Peyer's patch (tissue), 4 donors: ENCODE measurements at regions not wholly inside any gene's neighbourhood (a gene's known extent, or its start where the extent isn't known, plus 50 kb on each side); places are given as distances from the start of the nearest gene placed in this dataset.
A peak's percentile ranks its signal among the peaks of the same experiment; 100 is the strongest.

Experiments used
- DNase-seq, 3 donors: peaks; one replicate each; pipeline ENCODE4 v3.0.0-alpha.2; 2017 to 2019
- H3K27ac ChIP-seq, 4 donors: fragments of 200-600 bp; sonication (generic); one replicate each; pipeline ENCODE4 v1.5.1; 2016 to 2019
- H3K27me3 ChIP-seq, 2 donors: fragments of 200-600 bp; sonication (generic); one replicate each; pipeline ENCODE4 v1.5.1; 2019
- H3K36me3 ChIP-seq, 3 donors: fragments of 200-600 bp; sonication (generic); one replicate each; pipeline ENCODE4 v1.5.1; 2016 to 2019
- H3K4me1 ChIP-seq, 4 donors: fragments of 200-600 bp; sonication (generic); one replicate each; pipeline ENCODE4 v1.5.1; 2016 to 2019
- H3K4me3 ChIP-seq, 4 donors: fragments of 200-600 bp; sonication (generic); 1 replicate in 3 of 4; 2 replicates in 1 of 4; pipeline ENCODE4 v1.5.1; 2016 to 2019; ENCODE audit warnings: mild to moderate bottlenecking in 1 of 4
- H3K9me3 ChIP-seq, 4 donors: fragments of 200-600 bp; sonication (generic); one replicate each; pipeline ENCODE4 v1.5.1; 2016 to 2019; ENCODE audit warnings: mild to moderate bottlenecking in 1 of 4
- CTCF ChIP-seq, 6 experiments: fragments of 450-650 bp in 4 of 6; fragments of 200-600 bp in 2 of 6; sonication (generic) in 1 of 6; IDR thresholded peaks; one replicate each; pipeline ENCODE4 v1.5.1; 2017 to 2019; ENCODE audit warnings: antibody characterized with exemption in 6 of 6, mild to moderate bottlenecking in 3 of 6, moderate library complexity in 1 of 6
- POLR2A ChIP-seq, 2 donors: fragments of 450-650 bp; IDR thresholded peaks; one replicate each; pipeline ENCODE4 v1.5.1; 2017; ENCODE audit warnings: antibody characterized with exemption in 2 of 2, mild to moderate bottlenecking in 2 of 2, moderate library complexity in 2 of 2

GRCh38 chr2:42846932-42847595 lies 54.7 kb upstream of the HAAO start:
- Histone ChIP-seq H3K4me1 (peaks cover 0 to 10% (median 0%) of the 10 kb centered on the region in 4 donors), H3K9me3 (no peaks in the 10 kb centered on the region), H3K36me3 (no peaks in the 10 kb centered on the region), H3K27ac (peak overlapping the region in 2 of 4 donors; percentile 32 to 35), H3K27me3 (no peaks in the 10 kb centered on the region), H3K4me3 (no peak overlapping the region)
- TF ChIP-seq CTCF (IDR thresholded peaks at IDR 0.05) (no peak), POLR2A (IDR thresholded peaks at IDR 0.05) (no peak)
- peak in 1 of 3 donors; percentile 32 for DNase-seq

- DNase-seq, result peak in 1 of 3 donors; percentile 24
- Histone ChIP-seq H3K27ac (peak overlapping the region; percentile 25 to 68 (median 40)), H3K27me3 (no peaks in the 10 kb centered on the region), H3K4me3 (no peak overlapping the region), H3K36me3 (no peaks in the 10 kb centered on the region), H3K4me1 (peaks cover 0 to 10% (median 0%) of the 10 kb centered on the region in 4 donors), H3K9me3 (no peaks in the 10 kb centered on the region)
- TF ChIP-seq CTCF (IDR thresholded peaks at IDR 0.05) (no peak), POLR2A (IDR thresholded peaks at IDR 0.05) (no peak)
These were observed 53.6 kb upstream of the HAAO start for GRCh38 chr2:42846026-42846425.

- Histone ChIP-seq H3K9me3 (no peaks in the 10 kb centered on the region), H3K36me3 (no peaks in the 10 kb centered on the region), H3K4me1 (peaks cover 0 to 10% (median 0%) of the 10 kb centered on the region in 4 donors), H3K4me3 (no peak overlapping the region), H3K27me3 (no peaks in the 10 kb centered on the region), H3K27ac (peak overlapping the region; percentile 25 to 70 (median 64))
- DNase-seq, result peak in 1 of 3 donors; percentile 57
- no peak for TF ChIP-seq POLR2A (IDR thresholded peaks at IDR 0.05)
- TF ChIP-seq CTCF (IDR thresholded peaks at IDR 0.05), result no peak
These were observed 52.8 kb upstream of the HAAO start for GRCh38 chr2:42844901-42845821.

- Histone ChIP-seq H3K4me3 (no peak overlapping the region), H3K9me3 (no peaks in the 10 kb centered on the region), H3K36me3 (no peaks in the 10 kb centered on the region), H3K27ac (peak overlapping the region in 3 of 4 donors; percentile 59 to 70 (median 69)), H3K4me1 (peaks cover 0 to 10% (median 0%) of the 10 kb centered on the region in 4 donors), H3K27me3 (no peaks in the 10 kb centered on the region)
- TF ChIP-seq CTCF (IDR thresholded peaks at IDR 0.05) (no peak), POLR2A (IDR thresholded peaks at IDR 0.05) (no peak)
- peak in 1 of 3 donors; percentile 43 for DNase-seq
These were observed 52.0 kb upstream of the HAAO start for GRCh38 chr2:42844366-42844765.

- H3K4me3 ChIP-seq, result no peak overlapping the region
- no peaks in the 10 kb centered on the region for H3K36me3 ChIP-seq
- H3K27me3 ChIP-seq, result no peaks in the 10 kb centered on the region
- TF ChIP-seq CTCF (IDR thresholded peaks at IDR 0.05), result no peak
- no peak for TF ChIP-seq POLR2A (IDR thresholded peaks at IDR 0.05)
- no peaks in the 10 kb centered on the region for H3K9me3 ChIP-seq
- no peak for DNase-seq
- H3K4me1 ChIP-seq, result peaks cover 0 to 10% (median 0%) of the 10 kb centered on the region in 4 donors
- H3K27ac ChIP-seq, result peak overlapping the region in 1 of 4 donors; percentile 59
These were observed 51.2 kb upstream of the HAAO start for GRCh38 chr2:42843611-42844010.
